Transverse colon (tissue), 3 donors: ENCODE measurements at regions not wholly inside any gene's neighbourhood (a gene's known extent, or its start where the extent isn't known, plus 50 kb on each side); places are given as distances from the start of the nearest gene placed in this dataset.

ENCODE experiments used
- CTCF ChIP-seq, 5 experiments: fragments of 200-600 bp in 3 of 5; fragments of 450-650 bp in 2 of 5; sonication (generic) in 3 of 5; IDR thresholded peaks; 1 replicate in 2 of 5; 2 replicates in 3 of 5; pipeline ENCODE4 v1.5.1; 2016 to 2017; ENCODE audit warnings: antibody characterized with exemption in 5 of 5, inconsistent platforms in 3 of 5, mild to moderate bottlenecking in 2 of 5, moderate library complexity in 1 of 5
- POLR2A ChIP-seq: fragments of 450-650 bp; IDR thresholded peaks from one replicate; pipeline ENCODE4 v1.6.1; 2016; ENCODE audit warnings: antibody characterized with exemption, mild to moderate bottlenecking, moderate library complexity

DNA sequence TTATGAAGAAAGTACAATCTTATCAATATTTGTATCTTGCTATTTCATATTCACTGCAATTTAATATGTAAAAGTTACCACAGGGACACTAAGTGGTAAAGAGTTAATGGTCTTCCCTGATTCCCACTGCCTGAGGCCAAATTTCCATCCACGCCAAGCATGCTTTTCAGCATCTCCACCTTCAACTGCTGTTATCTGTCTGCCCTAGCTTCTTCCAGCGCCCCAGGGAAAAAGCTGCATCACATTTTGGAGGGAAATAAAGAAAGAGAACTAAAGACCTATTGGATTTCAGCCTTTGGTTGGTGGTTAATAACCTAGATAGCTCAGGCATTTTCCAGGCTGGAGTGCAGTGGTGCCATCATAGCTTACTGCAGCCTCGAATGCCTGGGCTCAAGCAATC is 61.3 kb upstream of the NKX2-2 start:
- no peak for TF ChIP-seq POLR2A
- no peak for TF ChIP-seq CTCF (IDR thresholded peaks at IDR 0.05)
